Activated CD8-positive, alpha-beta memory T cell treated with anti-CD3 and anti-CD28 coated beads, Interleukin-2, amount 50 U/mL, for 1 hour (primary cell): ENCODE measurements at regions not wholly inside any gene's neighbourhood (a gene's known extent, or its start where the extent isn't known, plus 50 kb on each side); places are given as distances from the start of the nearest gene placed in this dataset.
"Not testable (repeated sequence)": the region's sequence is repeated elsewhere in the genome, so short reads cannot be mapped to it uniquely, and the experiment has no call there.

Experiments used
- DNase-seq: peaks from one replicate; pipeline ENCODE4 v3.0.0-alpha.2; 2020; ENCODE audit errors: extremely low read depth

DNA sequence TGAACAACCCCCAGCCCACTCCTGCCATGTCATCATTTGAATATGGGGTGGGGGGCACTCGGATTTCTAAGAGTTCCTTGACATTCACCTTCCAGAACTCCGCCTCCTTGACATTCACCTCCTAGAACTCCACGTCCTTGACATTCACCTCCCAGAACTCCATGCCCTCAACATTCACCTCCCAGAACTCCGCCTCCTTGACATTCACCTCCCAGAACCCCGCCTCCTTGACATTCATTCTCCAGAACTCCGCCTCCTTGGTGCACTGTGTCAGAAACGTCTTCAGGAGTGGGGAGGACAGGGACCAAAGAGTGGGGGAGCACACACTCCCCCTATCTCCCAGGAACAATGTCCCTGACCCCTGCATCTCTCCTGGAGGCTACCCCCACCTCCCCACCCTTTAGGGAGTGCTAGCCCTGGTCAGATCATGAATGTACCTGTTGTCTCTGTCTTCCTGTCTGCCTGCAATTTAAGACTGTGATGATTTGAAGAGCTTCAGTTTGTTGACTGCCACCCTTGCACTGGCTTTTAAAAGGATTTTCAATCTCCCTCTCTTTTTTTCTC is 110.1 kb downstream of the NPTX2 start:
- DNase-seq = no peak

GRCh38 chr7:98728555-98728954 is 111.5 kb downstream of the NPTX2 start:
- DNase-seq = no peak

- DNase-seq = no peak
Measured at GRCh38 chr7:98729121-98729520, 112.0 kb downstream of the NPTX2 start.

- no peak for DNase-seq
Measured at GRCh38 chr7:98730326-98730725, 113.2 kb downstream of the NPTX2 start.

DNA sequence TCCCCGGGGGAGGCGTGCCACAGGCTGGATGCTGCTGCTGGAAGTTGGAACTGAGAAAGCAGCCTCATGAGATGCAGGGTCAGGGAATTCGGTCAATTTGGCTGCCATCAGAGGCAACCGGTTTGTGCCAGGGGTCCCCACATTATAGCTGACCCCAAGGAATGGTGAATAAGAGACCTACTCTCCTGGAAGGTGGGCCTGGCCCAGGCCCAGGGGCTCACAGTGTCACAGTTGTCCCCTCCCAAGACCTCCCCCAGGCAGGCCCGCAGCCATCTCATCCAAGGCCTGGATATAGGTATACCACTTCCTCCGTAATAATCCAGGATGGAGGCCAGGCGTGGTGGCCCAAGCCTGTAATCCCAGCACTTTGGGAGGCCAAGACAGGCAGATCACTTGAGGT is 114.6 kb downstream of the NPTX2 start:
- DNase-seq = no peak

DNA sequence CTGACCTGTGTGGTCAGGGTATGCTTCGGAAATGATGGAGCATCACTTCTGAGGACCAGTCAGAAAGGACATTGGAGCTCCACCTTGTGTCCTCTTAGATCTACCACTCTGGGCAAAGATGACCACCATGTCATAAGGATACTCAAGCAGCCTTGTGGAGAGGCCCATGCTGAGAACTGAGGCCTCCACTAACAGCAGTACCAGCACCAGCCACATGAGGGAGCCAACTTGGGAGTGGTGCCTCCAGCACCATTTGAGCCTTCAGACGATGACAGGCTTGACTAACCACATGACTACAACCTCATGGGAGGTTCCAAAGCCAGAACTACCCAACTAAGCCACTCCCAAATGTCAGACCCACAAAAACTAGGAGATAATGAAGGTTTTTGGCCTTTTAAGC is 116.0 kb downstream of the NPTX2 start:
- no peak for DNase-seq

- DNase-seq = no peak
Measured at GRCh38 chr7:98735801-98736200, 118.7 kb downstream of the NPTX2 start.

DNA sequence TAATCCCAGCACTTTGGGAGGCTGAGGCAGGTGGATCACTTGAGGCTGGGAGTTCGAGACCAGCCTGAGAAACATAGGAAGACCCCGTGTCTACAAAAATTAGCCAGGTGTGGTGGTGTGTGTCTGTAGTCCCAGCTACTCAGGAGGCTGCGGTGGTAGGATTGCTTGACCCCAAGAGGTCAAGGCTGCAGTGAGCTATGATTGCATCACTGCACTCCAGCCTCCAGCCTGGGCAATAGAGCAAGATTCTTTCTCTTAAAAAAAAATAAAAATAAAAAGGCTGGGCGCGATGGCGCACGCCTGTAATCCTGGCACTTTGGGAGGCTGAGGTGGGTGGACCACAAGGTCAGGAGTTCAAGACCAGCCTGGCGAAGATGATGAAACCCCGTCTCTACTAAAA is 119.4 kb downstream of the NPTX2 start:
- not testable (repeated sequence) for DNase-seq

- DNase-seq = no peak
Measured at GRCh38 chr7:98737176-98737575, 120.1 kb downstream of the NPTX2 start.

DNA sequence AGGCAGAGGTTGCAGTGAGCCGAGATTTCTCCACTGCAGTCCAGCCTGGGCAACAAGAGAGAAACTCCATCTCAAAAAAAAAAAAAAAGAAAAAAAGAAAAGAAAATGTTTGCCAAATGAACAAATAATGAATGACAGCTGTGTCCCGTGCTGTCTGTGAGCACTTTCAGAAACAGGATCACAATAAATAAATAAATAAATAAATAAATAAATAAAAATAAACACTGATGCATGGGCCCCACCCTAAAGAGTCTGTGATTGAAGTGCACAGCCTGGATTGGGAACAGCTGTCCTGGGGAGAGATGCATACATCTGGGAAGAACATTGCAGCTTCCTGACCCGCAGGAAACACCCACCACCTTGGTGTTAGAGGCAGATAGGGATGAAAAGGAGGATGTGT is 123.6 kb downstream of the NPTX2 start:
- no peak for DNase-seq

DNA sequence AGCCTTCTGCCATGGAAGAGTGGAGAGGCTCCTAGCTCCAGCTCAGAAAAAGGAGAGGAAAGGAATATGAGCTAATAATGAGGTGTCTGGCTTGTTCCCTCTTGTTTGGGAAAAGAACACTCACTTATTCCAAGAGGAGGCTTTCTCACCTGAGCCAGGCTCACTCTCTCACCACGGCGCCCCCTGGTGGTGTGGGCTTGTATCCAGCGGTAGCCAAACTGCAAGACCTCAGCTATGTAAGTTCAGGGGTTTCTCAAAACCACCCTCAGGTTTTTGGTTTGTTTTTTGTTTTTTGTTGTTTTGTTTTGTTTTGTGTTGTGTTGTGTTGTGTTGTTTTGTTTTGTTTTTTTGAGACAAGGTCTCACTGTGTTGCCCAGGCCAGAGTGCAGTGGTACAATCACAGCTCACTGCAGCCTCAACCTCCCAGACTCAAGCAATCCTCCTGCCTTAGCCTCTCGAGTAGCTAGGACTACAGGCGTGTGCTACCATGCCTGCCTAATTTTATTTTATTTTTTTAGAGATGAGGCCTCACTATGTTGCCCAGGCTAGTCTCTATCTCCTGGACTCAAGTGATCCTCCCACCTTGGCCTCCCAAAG is 124.0 kb downstream of the TMEM130 start:
- DNase-seq = peak; percentile 18

- no peak for DNase-seq
Measured at GRCh38 chr7:98748090-98748489, 121.7 kb downstream of the TMEM130 start.

GRCh38 chr7:98753176-98753575 is 116.6 kb downstream of the TMEM130 start:
- DNase-seq = no peak

DNA sequence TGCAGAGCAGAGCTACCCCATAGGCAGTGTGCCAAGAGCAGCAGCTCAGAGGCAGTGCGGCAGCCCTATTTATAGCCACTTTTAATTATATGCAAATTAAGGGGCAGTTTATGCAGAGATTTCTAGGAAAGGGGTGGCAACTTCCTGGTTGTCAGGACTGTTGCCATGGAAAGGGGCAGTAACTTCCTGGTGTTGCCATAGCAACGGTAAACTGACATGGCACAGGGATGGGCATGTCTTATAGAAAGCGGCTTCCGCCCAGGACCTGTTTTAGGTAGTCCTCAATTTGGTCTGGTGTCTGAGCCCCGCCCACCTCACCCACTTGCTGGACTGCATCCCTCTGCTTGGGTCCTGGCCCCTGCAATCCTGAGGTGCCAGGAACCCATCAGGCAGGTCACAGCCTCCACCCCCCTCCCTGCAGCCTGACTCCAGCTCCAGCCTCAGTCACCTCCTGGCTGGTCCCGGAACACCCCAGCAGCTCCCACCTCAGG is 115.8 kb downstream of the TMEM130 start:
- no peak for DNase-seq

GRCh38 chr7:98755138-98755898 is 114.5 kb downstream of the TMEM130 start:
- no peak for DNase-seq

DNA sequence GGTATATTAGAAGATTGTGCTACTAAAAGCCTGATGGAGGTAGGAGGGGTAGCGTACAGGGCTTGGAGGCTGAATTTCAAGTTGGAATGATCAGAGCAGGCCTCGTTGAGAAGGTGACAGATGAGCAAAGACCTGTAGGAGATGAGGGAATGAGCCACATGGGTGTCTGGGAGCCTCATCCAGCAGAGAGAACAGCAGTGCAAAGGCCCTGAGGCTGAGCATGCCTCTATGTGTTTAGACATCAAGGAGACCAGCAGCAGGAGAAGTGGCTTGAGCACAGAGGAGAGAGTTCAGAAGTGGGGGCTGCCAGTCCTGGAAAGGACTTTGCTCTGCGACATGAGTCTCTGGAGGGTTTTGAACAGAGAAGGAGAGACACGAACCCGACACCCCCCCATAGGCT is 111.7 kb downstream of the TMEM130 start:
- DNase-seq = no peak

GRCh38 chr7:98760201-98760651 is 109.6 kb downstream of the TMEM130 start:
- no peak for DNase-seq

- DNase-seq = no peak
Measured at GRCh38 chr7:98761225-98761624, 108.6 kb downstream of the TMEM130 start.

- DNase-seq = no peak
Measured at GRCh38 chr7:98762620-98763019, 107.2 kb downstream of the TMEM130 start.

- DNase-seq = no peak
Measured at GRCh38 chr7:98763441-98763840, 106.4 kb downstream of the TMEM130 start.

DNA sequence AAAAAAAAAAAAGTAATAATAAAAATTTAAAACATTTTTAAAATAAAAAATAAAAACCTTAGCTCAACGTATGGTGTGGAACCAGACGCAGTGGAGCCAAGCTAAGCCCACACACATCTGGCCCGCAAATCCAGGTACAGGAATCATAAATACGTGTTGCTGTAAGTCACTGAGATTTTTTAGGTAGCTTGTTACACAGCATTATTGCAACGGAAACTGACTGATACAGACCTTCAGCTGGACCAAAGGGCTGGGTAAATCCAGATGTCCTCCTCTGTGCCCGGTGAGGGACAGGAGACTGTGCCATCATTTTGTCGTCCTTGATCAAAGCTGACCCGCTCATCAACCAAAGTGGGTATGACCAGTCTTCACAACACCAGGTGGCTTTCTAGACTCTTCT is 104.9 kb downstream of the TMEM130 start:
- DNase-seq = no peak

DNA sequence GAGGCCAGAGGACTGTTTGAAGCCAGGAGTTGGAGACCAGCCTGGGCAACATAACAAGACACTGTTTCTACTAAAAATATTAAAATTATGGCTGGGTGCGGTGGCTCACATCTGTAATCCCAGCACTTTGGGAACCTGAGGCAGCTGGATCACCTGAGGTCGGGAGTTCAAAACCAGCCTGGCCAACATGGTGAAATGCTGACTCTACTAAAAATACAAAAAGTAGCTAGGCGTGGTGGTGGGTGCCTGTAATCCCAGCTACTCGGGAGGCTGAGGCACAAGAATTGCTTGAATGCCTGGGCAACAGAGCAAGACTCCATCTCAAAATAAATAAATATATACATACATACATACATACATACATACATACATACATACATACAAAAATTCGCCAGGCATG is 99.7 kb downstream of the TMEM130 start:
- DNase-seq = not testable (repeated sequence)

GRCh38 chr7:98771519-98771918 is 98.3 kb downstream of the TMEM130 start:
- DNase-seq = no peak
